ENCODE measurements at regions not wholly inside any gene's neighbourhood (a gene's known extent, or its start where the extent isn't known, plus 50 kb on each side); places are given as distances from the start of the nearest gene placed in this dataset.

DNA sequence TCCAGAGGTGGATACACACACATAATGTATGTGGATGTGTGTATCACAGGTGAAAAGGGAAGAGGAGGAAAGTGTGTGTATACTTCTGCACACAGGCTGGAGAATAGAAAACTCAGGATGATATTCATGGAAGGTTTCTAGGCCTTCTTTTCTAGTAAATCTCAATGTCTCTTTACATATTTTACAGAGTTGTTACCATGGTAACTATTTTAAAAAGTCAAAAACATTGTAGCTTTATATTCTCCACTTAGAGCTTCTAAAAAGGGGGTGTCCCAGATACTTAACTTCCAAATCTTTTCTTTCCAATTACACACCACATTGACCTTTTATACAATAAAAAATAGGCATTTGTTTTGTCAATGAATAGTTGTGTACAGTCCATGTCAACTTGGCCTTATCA lies 604.8 kb upstream of the LCORL start:
- TF ChIP-seq, protein P1, sequence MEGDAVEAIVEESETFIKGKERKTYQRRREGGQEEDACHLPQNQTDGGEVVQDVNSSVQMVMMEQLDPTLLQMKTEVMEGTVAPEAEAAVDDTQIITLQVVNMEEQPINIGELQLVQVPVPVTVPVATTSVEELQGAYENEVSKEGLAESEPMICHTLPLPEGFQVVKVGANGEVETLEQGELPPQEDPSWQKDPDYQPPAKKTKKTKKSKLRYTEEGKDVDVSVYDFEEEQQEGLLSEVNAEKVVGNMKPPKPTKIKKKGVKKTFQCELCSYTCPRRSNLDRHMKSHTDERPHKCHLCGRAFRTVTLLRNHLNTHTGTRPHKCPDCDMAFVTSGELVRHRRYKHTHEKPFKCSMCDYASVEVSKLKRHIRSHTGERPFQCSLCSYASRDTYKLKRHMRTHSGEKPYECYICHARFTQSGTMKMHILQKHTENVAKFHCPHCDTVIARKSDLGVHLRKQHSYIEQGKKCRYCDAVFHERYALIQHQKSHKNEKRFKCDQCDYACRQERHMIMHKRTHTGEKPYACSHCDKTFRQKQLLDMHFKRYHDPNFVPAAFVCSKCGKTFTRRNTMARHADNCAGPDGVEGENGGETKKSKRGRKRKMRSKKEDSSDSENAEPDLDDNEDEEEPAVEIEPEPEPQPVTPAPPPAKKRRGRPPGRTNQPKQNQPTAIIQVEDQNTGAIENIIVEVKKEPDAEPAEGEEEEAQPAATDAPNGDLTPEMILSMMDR (conservative IDR thresholded peaks at IDR 0.05; ENCODE audit: low read depth, low read length) = no peak
- no peak for TF ChIP-seq EZH2 (IDR thresholded peaks at IDR 0.05; ENCODE audit: borderline replicate concordance, low read depth, low read length, poor library complexity, severe bottlenecking)
